PC-9 (cell line): ENCODE measurements at regions not wholly inside any gene's neighbourhood (a gene's known extent, or its start where the extent isn't known, plus 50 kb on each side); places are given as distances from the start of the nearest gene placed in this dataset.

Source experiments
- BruUV-seq: library from RNA; stranded (reverse); fragments of 400-500 nt; replicated peaks from 2 replicates; lab custom pipeline; 2021; lab: Mats Ljungman, UMichigan
- CTCF ChIA-PET: fragments of 300-600 bp; sonication (Branson Sonifier 250); formaldehyde crosslinking; loops from one replicate; lab custom pipeline; 2022; ENCODE audit warnings: antibody characterized with exemption; lab: Charles Lee
- POLR2A ChIA-PET: fragments of 300-600 bp; sonication (Branson Sonifier 250); formaldehyde crosslinking; loops from one replicate; lab custom pipeline; 2022; ENCODE audit warnings: antibody characterized with exemption; ENCODE audit not compliant: unreplicated experiment; lab: Charles Lee
- DNase-seq, 2 experiments: peaks; one replicate each; pipeline versions ENCODE4 v3.0.0 to v3.0.0-alpha.2; 2015 to 2022; ENCODE audit warnings: mixed read lengths in 1 of 2
- H2AFZ ChIP-seq: fragments of 200-600 bp; sonication (generic); 2 replicates; pipeline ENCODE4 v1.8.1; 2017; ENCODE audit warnings: antibody characterized with exemption
- H3F3A ChIP-seq: fragments of 200-600 bp; sonication (generic); 2 replicates; pipeline ENCODE4 v1.8.1; 2017; ENCODE audit warnings: antibody characterized with exemption, mild to moderate bottlenecking, low read depth; ENCODE audit not compliant: insufficient read depth
- H3K27ac ChIP-seq: fragments of 200-600 bp; sonication (generic); 2 replicates; pipeline ENCODE4 v1.6.1; 2016; ENCODE audit warnings: mixed run types
- H3K27me3 ChIP-seq: fragments of 200-600 bp; sonication (generic); 2 replicates; pipeline ENCODE4 v1.6.1; 2016; ENCODE audit warnings: low read depth, mixed run types; ENCODE audit not compliant: insufficient read depth
- H3K36me3 ChIP-seq: fragments of 200-600 bp; sonication (generic); 2 replicates; pipeline ENCODE4 v1.6.1; 2016; ENCODE audit warnings: low read depth, mixed run types
- H3K4me1 ChIP-seq: fragments of 200-600 bp; sonication (generic); replicated peaks from 2 replicates; pipeline ENCODE4 v1.6.1; 2016; ENCODE audit warnings: mixed run types; ENCODE audit not compliant: insufficient read depth
- H3K4me2 ChIP-seq: fragments of 200-600 bp; sonication (generic); 2 replicates; pipeline ENCODE4 v1.6.1; 2017; ENCODE audit warnings: mixed run types
- H3K4me3 ChIP-seq: fragments of 200-600 bp; sonication (generic); 2 replicates; pipeline ENCODE4 v1.6.1; 2016; ENCODE audit warnings: mixed run types
- H3K79me2 ChIP-seq: fragments of 200-600 bp; sonication (generic); 2 replicates; pipeline ENCODE4 v1.6.1; 2017; ENCODE audit warnings: low read depth, mixed run types
- H3K9me2 ChIP-seq: fragments of 200-600 bp; sonication (generic); 2 replicates; pipeline ENCODE4 v1.8.1; 2017; ENCODE audit warnings: mild to moderate bottlenecking; ENCODE audit not compliant: insufficient read depth
- H3K9me3 ChIP-seq: fragments of 200-600 bp; sonication (generic); 2 replicates; pipeline ENCODE4 v1.8.1; 2016; ENCODE audit warnings: low read depth; ENCODE audit not compliant: insufficient read depth
- H4K20me1 ChIP-seq: fragments of 200-600 bp; sonication (generic); 2 replicates; pipeline ENCODE4 v1.8.1; 2017; ENCODE audit not compliant: insufficient read depth
- EZH2 ChIP-seq: fragments of 200-600 bp; sonication (generic); IDR thresholded peaks from 2 replicates; pipeline ENCODE4 v1.8.0; 2017; ENCODE audit warnings: antibody characterized with exemption, low read depth
- intact Hi-C: fragments of 100-400 bp; cut with micrococcal nuclease; formaldehyde crosslinking; loops from one replicate; pipeline ENCODE4 v1.10.0; 2022; ENCODE audit not compliant: unreplicated experiment
- TF ChIP-seq, protein P1 (sequence below): fragments of 200-600 bp; sonication (generic); conservative IDR thresholded peaks from 2 replicates; pipeline ENCODE4 v1.6.1; 2017; ENCODE audit warnings: mixed run types, antibody characterized with exemption, mild to moderate bottlenecking, moderate library complexity

DNA sequence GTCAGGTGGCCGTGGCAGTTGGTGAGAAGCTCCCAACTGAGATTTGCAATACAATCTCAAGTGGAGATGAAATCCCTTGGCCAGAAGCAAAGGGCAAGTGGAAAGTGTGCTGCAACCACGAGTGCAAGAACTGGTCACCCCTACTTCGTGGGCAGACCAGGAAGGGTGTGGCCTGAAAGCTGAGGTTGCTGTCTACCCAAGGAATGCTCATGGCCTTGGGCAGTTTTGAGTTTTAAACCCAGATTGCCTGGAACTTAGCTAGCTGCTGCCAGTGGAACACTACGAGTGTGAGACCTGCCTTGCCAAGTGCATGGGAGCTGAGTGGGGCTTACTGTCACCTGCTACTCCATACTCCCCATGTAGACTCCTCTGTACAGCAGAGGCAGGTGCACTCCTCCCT is 113.3 kb upstream of the FAT3 start:
- H4K20me1 ChIP-seq, result no peaks in the 10 kb centered on the region
- no peak for TF ChIP-seq EZH2
- TF ChIP-seq, protein P1, sequence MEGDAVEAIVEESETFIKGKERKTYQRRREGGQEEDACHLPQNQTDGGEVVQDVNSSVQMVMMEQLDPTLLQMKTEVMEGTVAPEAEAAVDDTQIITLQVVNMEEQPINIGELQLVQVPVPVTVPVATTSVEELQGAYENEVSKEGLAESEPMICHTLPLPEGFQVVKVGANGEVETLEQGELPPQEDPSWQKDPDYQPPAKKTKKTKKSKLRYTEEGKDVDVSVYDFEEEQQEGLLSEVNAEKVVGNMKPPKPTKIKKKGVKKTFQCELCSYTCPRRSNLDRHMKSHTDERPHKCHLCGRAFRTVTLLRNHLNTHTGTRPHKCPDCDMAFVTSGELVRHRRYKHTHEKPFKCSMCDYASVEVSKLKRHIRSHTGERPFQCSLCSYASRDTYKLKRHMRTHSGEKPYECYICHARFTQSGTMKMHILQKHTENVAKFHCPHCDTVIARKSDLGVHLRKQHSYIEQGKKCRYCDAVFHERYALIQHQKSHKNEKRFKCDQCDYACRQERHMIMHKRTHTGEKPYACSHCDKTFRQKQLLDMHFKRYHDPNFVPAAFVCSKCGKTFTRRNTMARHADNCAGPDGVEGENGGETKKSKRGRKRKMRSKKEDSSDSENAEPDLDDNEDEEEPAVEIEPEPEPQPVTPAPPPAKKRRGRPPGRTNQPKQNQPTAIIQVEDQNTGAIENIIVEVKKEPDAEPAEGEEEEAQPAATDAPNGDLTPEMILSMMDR, result no peak
- no TSS peak for BruUV-seq
- H2AFZ ChIP-seq, result no peak overlapping the region
- 0 out of 2 replicates have a peak overlapping the region, but pooled peaks have one; percentile 12 for H3K4me2 ChIP-seq
- DNase-seq, result peak in 1 of 2 experiments; percentile 43
- 0 out of 2 replicates have a peak, but pooled peaks cover 14% of the 10 kb centered on the region for H3K4me1 ChIP-seq
- CTCF ChIA-PET, result no interaction called here
- H3K4me3 ChIP-seq, result no peak overlapping the region
- no peaks in the 10 kb centered on the region for H3K79me2 ChIP-seq
- H3K9me2 ChIP-seq, result no peaks in the 10 kb centered on the region; the same call in 1 of the 2 replicates
- no peaks in the 10 kb centered on the region for H3K9me3 ChIP-seq
- intact Hi-C loops, result no loop called here
- no peaks in the 10 kb centered on the region for H3F3A ChIP-seq
- no peaks in the 10 kb centered on the region for H3K36me3 ChIP-seq
- no peak overlapping the region for H3K27ac ChIP-seq
- POLR2A ChIA-PET, result no interaction called here
- H3K27me3 ChIP-seq, result no peaks in the 10 kb centered on the region

DNA sequence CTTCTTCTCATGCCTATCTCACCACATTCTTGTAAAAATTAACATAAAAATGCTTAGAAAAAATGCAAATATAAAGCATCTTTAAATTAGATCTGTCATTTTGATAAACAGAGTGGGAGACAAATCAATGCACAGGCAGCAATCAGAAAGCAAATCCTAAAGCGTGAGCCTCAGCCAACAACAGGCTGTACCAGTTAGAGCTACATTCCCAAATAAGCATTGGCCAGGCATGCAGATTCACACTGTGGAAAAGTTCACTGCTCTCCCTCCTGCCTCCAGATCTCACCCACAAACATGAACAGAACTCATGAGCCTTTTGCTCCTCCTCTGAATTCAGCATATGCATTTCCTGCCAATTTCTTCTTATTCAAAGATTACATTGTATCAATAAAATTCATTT is 115.2 kb upstream of the FAT3 start:
- no peaks in the 10 kb centered on the region for H3K9me3 ChIP-seq
- H3K4me3 ChIP-seq, result no peak overlapping the region
- peaks cover 3% of the 10 kb centered on the region; the same call in 1 of the 2 replicates for H3K9me2 ChIP-seq
- no peak for DNase-seq
- H3K36me3 ChIP-seq, result no peaks in the 10 kb centered on the region
- no peak for TF ChIP-seq EZH2
- TF ChIP-seq, protein P1, result no peak
- H3K4me2 ChIP-seq, result no peak overlapping the region
- ChIA-PET POLR2A (no interaction called here), CTCF (no interaction called here)
- no peak overlapping the region for H3K27ac ChIP-seq
- BruUV-seq, result no TSS peak
- intact Hi-C loops, result no loop called here
- no peak overlapping the region for H2AFZ ChIP-seq
- H3K79me2 ChIP-seq, result no peaks in the 10 kb centered on the region
- 0 out of 2 replicates have a peak, but pooled peaks cover 14% of the 10 kb centered on the region for H3K4me1 ChIP-seq
- no peaks in the 10 kb centered on the region for H3F3A ChIP-seq
- H4K20me1 ChIP-seq, result no peaks in the 10 kb centered on the region
- H3K27me3 ChIP-seq, result no peaks in the 10 kb centered on the region

DNA sequence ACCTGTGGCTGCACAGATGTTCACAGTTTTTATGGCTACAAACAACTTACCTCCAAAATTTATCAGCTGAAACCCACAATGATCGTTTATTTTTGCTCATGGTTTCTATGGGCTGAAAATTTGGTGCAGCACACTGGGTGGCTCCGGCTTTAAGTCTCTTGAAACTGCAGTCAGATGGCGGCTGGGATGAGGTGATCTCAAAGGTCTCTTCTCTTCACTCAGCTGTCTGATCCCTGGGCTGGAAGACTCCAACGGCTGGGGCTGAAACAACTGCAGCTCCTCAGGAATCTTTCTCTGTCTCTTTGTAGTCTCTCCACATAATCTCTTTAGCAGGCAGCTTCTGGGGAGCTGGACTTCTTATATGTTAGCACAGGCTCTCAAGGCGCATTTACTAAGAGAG is 117.3 kb upstream of the FAT3 start:
- TF ChIP-seq EZH2, result no peak
- TF ChIP-seq, protein P1, result no peak
- H3F3A ChIP-seq, result no peaks in the 10 kb centered on the region
- no peaks in the 10 kb centered on the region for H3K79me2 ChIP-seq
- no peaks in the 10 kb centered on the region for H3K36me3 ChIP-seq
- H3K9me3 ChIP-seq, result no peaks in the 10 kb centered on the region
- H3K9me2 ChIP-seq, result peaks cover 3% of the 10 kb centered on the region; the same call in 1 of the 2 replicates
- ChIA-PET CTCF (no interaction called here), POLR2A (no interaction called here)
- no peak overlapping the region for H3K4me3 ChIP-seq
- BruUV-seq, result no TSS peak
- H3K4me1 ChIP-seq, result 0 out of 2 replicates have a peak, but pooled peaks cover 14% of the 10 kb centered on the region
- no peak for DNase-seq
- no peak overlapping the region for H3K27ac ChIP-seq
- no peak overlapping the region for H2AFZ ChIP-seq
- H3K4me2 ChIP-seq, result no peak overlapping the region
- no peaks in the 10 kb centered on the region for H3K27me3 ChIP-seq
- intact Hi-C loops, result no loop called here
- H4K20me1 ChIP-seq, result no peaks in the 10 kb centered on the region
